Sigmoid colon (tissue), 4 donors: ENCODE measurements at regions not wholly inside any gene's neighbourhood (a gene's known extent, or its start where the extent isn't known, plus 50 kb on each side); places are given as distances from the start of the nearest gene placed in this dataset.

Experiments
- CTCF ChIP-seq, 4 experiments: fragments of 450-650 bp in 3 of 4; fragments of 200-600 bp in 1 of 4; IDR thresholded peaks; one replicate each; pipeline ENCODE4 v1.5.1; 2016 to 2019; ENCODE audit warnings: antibody characterized with exemption in 4 of 4, mild to moderate bottlenecking in 3 of 4, moderate library complexity in 2 of 4
- POLR2A ChIP-seq, 2 donors: fragments of 450-650 bp; IDR thresholded peaks; one replicate each; pipeline ENCODE4 v1.6.1; 2016; ENCODE audit warnings: antibody characterized with exemption in 2 of 2, mild to moderate bottlenecking in 2 of 2, moderate library complexity in 2 of 2
- POLR2AphosphoS5 ChIP-seq, 4 donors: sonication (generic); formaldehyde crosslinking; IDR thresholded peaks; one replicate each; pipeline ENCODE4 v1.6.1; 2017; ENCODE audit warnings: antibody characterized with exemption in 4 of 4

DNA sequence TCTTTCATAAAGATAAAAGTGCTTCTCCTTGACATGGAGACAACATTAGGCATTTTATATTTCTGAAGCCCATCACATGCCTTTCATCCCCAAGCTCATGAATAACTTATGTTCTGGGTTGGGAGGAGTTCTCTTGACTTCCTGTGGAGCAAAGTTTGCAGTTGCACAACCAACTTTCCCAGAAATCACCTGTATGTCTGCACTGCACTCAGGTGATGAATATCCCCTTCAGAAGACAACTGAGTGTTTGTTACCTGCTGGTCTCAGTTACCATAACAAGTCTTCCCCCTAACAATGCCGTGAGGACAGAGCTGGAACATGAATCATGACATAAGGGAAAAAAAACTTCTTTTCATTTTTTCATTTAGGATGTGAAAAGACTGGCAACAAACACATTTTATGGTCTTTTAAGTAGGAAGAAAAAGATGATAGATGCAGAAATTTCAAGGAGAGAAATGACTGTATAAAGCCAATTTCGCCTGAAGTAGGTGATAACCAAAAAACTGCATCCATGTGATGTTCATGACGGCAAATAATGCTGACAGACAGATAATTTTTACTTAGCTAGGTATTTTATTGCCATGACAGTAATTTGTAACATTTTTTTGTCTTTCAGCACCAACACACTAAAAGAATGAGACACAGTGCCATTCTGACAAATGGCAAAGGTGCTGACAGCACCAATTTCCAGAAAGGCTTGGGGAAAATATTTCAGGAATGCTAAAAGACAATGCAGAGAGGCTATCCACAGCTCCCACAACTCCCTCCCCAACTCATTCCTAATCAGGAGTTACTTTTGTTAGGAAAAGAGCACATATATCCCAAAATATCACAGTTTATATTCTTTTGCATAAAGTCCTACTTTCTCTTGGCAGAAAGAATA is 656.3 kb downstream of the PRELID2 start:
- TF ChIP-seq CTCF (IDR thresholded peaks at IDR 0.05), result no peak
- TF ChIP-seq POLR2A (IDR thresholded peaks at IDR 0.05), result no peak
- no peak for TF ChIP-seq POLR2AphosphoS5 (IDR thresholded peaks at IDR 0.05)
